Endothelial cell of umbilical vein (primary cell): ENCODE measurements at regions not wholly inside any gene's neighbourhood (a gene's known extent, or its start where the extent isn't known, plus 50 kb on each side); places are given as distances from the start of the nearest gene placed in this dataset.

Experiments
- BruUV-seq: library from RNA; stranded (reverse); fragments of 400-500 nt; replicated peaks from 2 replicates; lab custom pipeline; 2021; lab: Mats Ljungman, UMichigan
- CTCF ChIA-PET: fragments of 300-600, 350-600 bp; sonication (Branson Sonifier 250); formaldehyde crosslinking; loops from one replicate; lab custom pipeline; 2021; ENCODE audit warnings: antibody characterized with exemption, inconsistent platforms; lab: Charles Lee
- POLR2A ChIA-PET: fragments of 300-600, 350-600 bp; sonication (Branson Sonifier 250); formaldehyde crosslinking; loops from one replicate; lab custom pipeline; 2021; ENCODE audit warnings: antibody characterized with exemption, inconsistent platforms; lab: Charles Lee
- DNase-seq: peaks from one replicate; pipeline ENCODE4 v3.0.0-alpha.2; 2011; ENCODE audit warnings: low read depth, low spot score
- FAIRE-seq: peaks from 2 replicates; lab custom pipeline; 2011; peaks lifted over from hg19 to GRCh38; lab: Jason Lieb, UNC
- H2AFZ ChIP-seq: 2 replicates; pipeline ENCODE4 v1.6.0; 2012; ENCODE audit warnings: low read depth, low read length, control low read depth, inconsistent platforms
- H3K27ac ChIP-seq: 2 replicates; pipeline ENCODE4 v1.5.1; 2011; ENCODE audit warnings: low read depth, mild to moderate bottlenecking, control low read depth, low read length, moderate library complexity; ENCODE audit not compliant: insufficient read depth
- H3K27me3 ChIP-seq, 2 experiments: 2 replicates each; pipeline versions ENCODE4 v1.6.0 to v1.6.1; 2011; ENCODE audit warnings: low read length in 2 of 2, mixed read lengths in 1 of 2; ENCODE audit not compliant: control insufficient read depth in 2 of 2, insufficient read depth in 2 of 2
- H3K36me3 ChIP-seq, 2 experiments: 2 replicates in 1 of 2; 3 replicates in 1 of 2; pipeline ENCODE4 v1.5.1; 2011; ENCODE audit warnings: low read length in 2 of 2, mild to moderate bottlenecking in 1 of 2, moderate library complexity in 1 of 2; ENCODE audit not compliant: control insufficient read depth in 2 of 2, insufficient read depth in 2 of 2; ENCODE audit errors: extremely low read depth in 1 of 2
- H3K4me1 ChIP-seq: 3 replicates; pipeline ENCODE4 v1.5.1; 2011; ENCODE audit warnings: mild to moderate bottlenecking, low read length; ENCODE audit not compliant: control insufficient read depth, insufficient read depth; ENCODE audit errors: extremely low read depth
- H3K4me2 ChIP-seq: 2 replicates; pipeline ENCODE4 v1.6.1; 2011; ENCODE audit warnings: low read length, control low read depth, mixed read lengths; ENCODE audit not compliant: insufficient read depth
- H3K4me3 ChIP-seq, 3 experiments: fragments of 200-600 bp in 1 of 3; sonication (generic), shearing (Covaris generic) in 1 of 3; replicated peaks in 1 of 3; 2 replicates each; pipeline ENCODE4 v1.5.1; 2011 to 2016; ENCODE audit warnings: control low read depth in 3 of 3, low read length in 3 of 3, mild to moderate bottlenecking in 2 of 3, inconsistent platforms in 1 of 3, low read depth in 1 of 3, moderate library complexity in 1 of 3; ENCODE audit not compliant: insufficient read depth in 1 of 3
- H3K79me2 ChIP-seq: 2 replicates; pipeline ENCODE4 v1.6.0; 2012; ENCODE audit warnings: low read length, inconsistent platforms; ENCODE audit not compliant: control insufficient read depth, insufficient read depth
- H3K9ac ChIP-seq: replicated peaks from 2 replicates; pipeline ENCODE3; 2011; ENCODE audit warnings: low read length, control low read depth; ENCODE audit not compliant: insufficient read depth; ENCODE audit errors: extremely low read depth
- H3K9me1 ChIP-seq: replicated peaks from 3 replicates; pipeline ENCODE4 v1.6.0; 2011; ENCODE audit warnings: mild to moderate bottlenecking, low read length; ENCODE audit not compliant: control insufficient read depth, insufficient read depth; ENCODE audit errors: extremely low read depth
- H3K9me3 ChIP-seq: replicated peaks from 2 replicates; pipeline ENCODE4 v1.5.1; 2012; ENCODE audit warnings: low read length, inconsistent platforms; ENCODE audit not compliant: control insufficient read depth, insufficient read depth
- H4K20me1 ChIP-seq: replicated peaks from 2 replicates; pipeline ENCODE3; 2011; ENCODE audit warnings: mild to moderate bottlenecking, low read length; ENCODE audit not compliant: control insufficient read depth, insufficient read depth; ENCODE audit errors: extremely low read depth
- CTCF ChIP-seq, 2 donors: IDR thresholded peaks; 1 replicate in 1 of 2; 2 replicates in 1 of 2; pipeline ENCODE4 v1.5.1; 2011; ENCODE audit warnings: low read length in 2 of 2, mild to moderate bottlenecking in 2 of 2, moderate library complexity in 2 of 2, control low read depth in 1 of 2, inconsistent platforms in 1 of 2, low read depth in 1 of 2; ENCODE audit not compliant: insufficient read depth in 1 of 2; ENCODE audit errors: extremely low read depth in 1 of 2
- EZH2 ChIP-seq: IDR thresholded peaks from 2 replicates; pipeline ENCODE4 v1.6.1; 2012; ENCODE audit warnings: borderline replicate concordance, low read depth, mild to moderate bottlenecking, moderate library complexity, low read length, inconsistent platforms; ENCODE audit not compliant: severe bottlenecking
- FOS ChIP-seq: IDR thresholded peaks from 2 replicates; pipeline ENCODE4 v1.6.1; 2011; ENCODE audit warnings: mild to moderate bottlenecking, low read length, moderate library complexity, borderline replicate concordance; ENCODE audit not compliant: insufficient read depth
- GATA2 ChIP-seq: IDR thresholded peaks from 2 replicates; pipeline ENCODE4 v1.7.0; 2011; ENCODE audit warnings: low read depth, mild to moderate bottlenecking, moderate library complexity, mixed read lengths, low read length; ENCODE audit not compliant: insufficient read length, insufficient read depth
- JUN ChIP-seq: IDR thresholded peaks from 2 replicates; pipeline ENCODE4 v1.6.1; 2011; ENCODE audit warnings: borderline replicate concordance, low read depth; ENCODE audit not compliant: insufficient read length, insufficient read depth
- MYC ChIP-seq: IDR thresholded peaks from one replicate; pipeline ENCODE4 v1.6.1; 2011; ENCODE audit warnings: mild to moderate bottlenecking, low read depth, low read length
- POLR2AphosphoS5 ChIP-seq: IDR thresholded peaks from 2 replicates; pipeline ENCODE4 v1.6.1; 2012; ENCODE audit warnings: low read depth, mild to moderate bottlenecking, control low read depth, low read length, moderate library complexity; ENCODE audit not compliant: insufficient read depth
- dilution Hi-C: fragments of 300-500 bp; cut with MboI; formaldehyde crosslinking; loops from one replicate; pipeline ENCODE4 v1.15.0; 2019; ENCODE audit warnings: low sequenced_read_pairs; ENCODE audit not compliant: extremely low pct_ligation_motif_present
- intact Hi-C: fragments of 100-400 bp; cut with micrococcal nuclease; formaldehyde crosslinking; loops from one replicate; pipeline ENCODE4 v1.10.0; 2022
- TF ChIP-seq, protein P1 (sequence below): IDR thresholded peaks from 2 replicates; pipeline ENCODE4 v1.6.1; 2011; ENCODE audit not compliant: insufficient read depth, insufficient read length

- intact Hi-C loops: no loop called here
- no peak overlapping the region for H3K27ac ChIP-seq
- H3K4me1 ChIP-seq: no peaks in the 10 kb centered on the region
- ChIA-PET POLR2A (no interaction called here), CTCF (no interaction called here)
- no peak overlapping the region for H3K9ac ChIP-seq
- H3K4me2 ChIP-seq: no peak overlapping the region
- H3K4me3 ChIP-seq: no peak overlapping the region
- H3K79me2 ChIP-seq: no peaks in the 10 kb centered on the region
- H4K20me1 ChIP-seq: no peaks in the 10 kb centered on the region
- H2AFZ ChIP-seq: no peak overlapping the region
- H3K9me1 ChIP-seq: no peaks in the 10 kb centered on the region
- TF ChIP-seq FOS: no peak
- TF ChIP-seq, protein P1, sequence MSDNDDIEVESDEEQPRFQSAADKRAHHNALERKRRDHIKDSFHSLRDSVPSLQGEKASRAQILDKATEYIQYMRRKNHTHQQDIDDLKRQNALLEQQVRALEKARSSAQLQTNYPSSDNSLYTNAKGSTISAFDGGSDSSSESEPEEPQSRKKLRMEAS: no peak
- TF ChIP-seq MYC: no peak
- TF ChIP-seq JUN: no peak
- TF ChIP-seq EZH2: no peak
- TF ChIP-seq POLR2AphosphoS5: no peak
- no peak for FAIRE-seq
- no TSS peak for BruUV-seq
- no peaks in the 10 kb centered on the region for H3K36me3 ChIP-seq
- no peaks in the 10 kb centered on the region for H3K27me3 ChIP-seq
- H3K9me3 ChIP-seq: no peaks in the 10 kb centered on the region
- DNase-seq: no peak
- dilution Hi-C loops: no loop called here
Observed at GRCh38 chr5:35538198-35538931, 79.3 kb upstream of the SPEF2 start.

DNA sequence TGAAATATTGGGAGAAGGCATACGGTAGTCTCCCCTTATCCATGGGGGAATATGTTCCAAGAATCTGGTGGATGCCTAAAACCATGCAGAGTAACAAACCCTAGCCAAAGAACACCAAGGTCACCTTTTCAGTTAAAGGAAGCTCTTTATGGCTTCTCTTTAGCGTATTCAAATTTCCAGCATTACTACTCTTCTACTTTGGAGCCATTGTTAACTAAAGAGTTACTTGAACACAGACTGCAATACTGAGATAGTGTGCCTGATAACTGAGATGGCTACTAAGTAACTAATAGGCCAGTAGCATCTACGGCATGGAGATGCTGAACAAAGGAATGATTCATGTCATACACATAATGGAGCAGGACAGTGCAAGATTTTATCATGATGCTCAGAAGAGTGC lies 84.5 kb upstream of the SPEF2 start:
- H3K79me2 ChIP-seq: no peaks in the 10 kb centered on the region
- no peak overlapping the region for H2AFZ ChIP-seq
- H3K27me3 ChIP-seq: no peaks in the 10 kb centered on the region
- no peaks in the 10 kb centered on the region for H3K9me3 ChIP-seq
- H3K4me2 ChIP-seq: no peak overlapping the region
- no peak overlapping the region for H3K9ac ChIP-seq
- no peaks in the 10 kb centered on the region for H4K20me1 ChIP-seq
- FAIRE-seq (no peak), DNase-seq (no peak)
- ChIA-PET CTCF (no interaction called here), POLR2A (no interaction called here)
- BruUV-seq: no TSS peak
- TF ChIP-seq EZH2 (no peak), GATA2 (no peak), FOS (no peak), CTCF (IDR thresholded peaks at IDR 0.05; ENCODE audit: extremely low read depth in 1 of 2, insufficient read depth in 1 of 2, low read depth in 1 of 2, low read length in 2 of 2) (no peak), MYC (no peak), POLR2AphosphoS5 (no peak), JUN (no peak)
- TF ChIP-seq, protein P1: no peak
- H3K9me1 ChIP-seq: no peaks in the 10 kb centered on the region
- intact Hi-C loops: no loop called here
- dilution Hi-C loops: no loop called here
- no peak overlapping the region for H3K27ac ChIP-seq
- H3K4me1 ChIP-seq: no peaks in the 10 kb centered on the region
- no peak overlapping the region for H3K4me3 ChIP-seq
- no peaks in the 10 kb centered on the region for H3K36me3 ChIP-seq
